ENCODE measurements at regions not wholly inside any gene's neighbourhood (a gene's known extent, or its start where the extent isn't known, plus 50 kb on each side); places are given as distances from the start of the nearest gene placed in this dataset.

DNA sequence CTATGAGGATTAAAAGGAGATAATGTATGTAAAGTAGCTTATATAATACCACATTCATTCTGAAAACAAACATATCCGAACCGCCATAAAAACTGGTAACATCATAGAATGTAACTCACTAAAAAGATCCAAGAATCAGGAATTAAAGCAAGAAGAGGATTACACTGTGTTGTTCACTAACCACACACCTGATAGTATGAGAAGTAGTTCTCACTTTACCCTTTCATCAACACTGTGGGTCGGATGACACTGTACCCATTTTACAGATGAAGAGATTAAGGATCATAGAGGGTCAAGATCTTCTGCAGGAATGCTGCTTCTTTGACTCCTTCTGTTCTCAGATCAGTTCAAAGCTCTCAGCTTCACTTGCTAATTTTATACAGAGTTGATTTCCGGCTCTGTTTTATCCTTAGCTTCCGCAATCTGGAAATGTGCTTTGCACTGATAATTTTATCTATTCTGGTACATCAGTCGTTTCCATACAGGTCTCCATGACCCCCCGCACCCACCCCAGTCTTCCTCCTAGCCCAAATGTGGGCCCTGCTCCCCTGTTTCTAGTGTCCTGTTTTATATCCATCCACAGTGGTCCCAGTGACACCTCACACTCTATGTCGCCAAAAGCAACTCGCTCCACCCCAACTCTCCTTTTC lies 288.6 kb upstream of the CCL2 start:
- Mint-ChIP-seq H3K4me1 (peaks cover 23 to 37% (median 25%) of the 10 kb centered on the region in 4 donors), H3K9me3 (peaks cover 0 to 2% (median 0%) of the 10 kb centered on the region in 8 donors), H3K36me3 (no peaks in the 10 kb centered on the region), H3K27ac (no peak overlapping the region), H3K4me3 (no peak overlapping the region), H3K27me3 (no peaks in the 10 kb centered on the region)
- Histone ChIP-seq H3K27me3 (ENCODE audit: insufficient read depth, low read length) (no peaks in the 10 kb centered on the region), H3K36me3 (ENCODE audit: insufficient read depth, low read length) (no peaks in the 10 kb centered on the region), H3K27ac (ENCODE audit: low read depth, low read length) (no peak overlapping the region), H3K4me3 (ENCODE audit: low read length in 2 of 2) (no peak overlapping the region), H3K9me3 (ENCODE audit: control insufficient read depth in 1 of 2, low read length in 2 of 2) (no peaks in the 10 kb centered on the region), H3K4me1 (ENCODE audit: insufficient read depth, low read length) (peaks cover 34% of the 10 kb centered on the region)
- no peak for DNase-seq
- intact Hi-C loops (cut with micrococcal nuclease) = no loop called here
- POLR2A ChIA-PET (ENCODE audit: partially characterized antibody) = no interaction called here
- CTCF ChIA-PET (ENCODE audit: partially characterized antibody) = no interaction called here

DNA sequence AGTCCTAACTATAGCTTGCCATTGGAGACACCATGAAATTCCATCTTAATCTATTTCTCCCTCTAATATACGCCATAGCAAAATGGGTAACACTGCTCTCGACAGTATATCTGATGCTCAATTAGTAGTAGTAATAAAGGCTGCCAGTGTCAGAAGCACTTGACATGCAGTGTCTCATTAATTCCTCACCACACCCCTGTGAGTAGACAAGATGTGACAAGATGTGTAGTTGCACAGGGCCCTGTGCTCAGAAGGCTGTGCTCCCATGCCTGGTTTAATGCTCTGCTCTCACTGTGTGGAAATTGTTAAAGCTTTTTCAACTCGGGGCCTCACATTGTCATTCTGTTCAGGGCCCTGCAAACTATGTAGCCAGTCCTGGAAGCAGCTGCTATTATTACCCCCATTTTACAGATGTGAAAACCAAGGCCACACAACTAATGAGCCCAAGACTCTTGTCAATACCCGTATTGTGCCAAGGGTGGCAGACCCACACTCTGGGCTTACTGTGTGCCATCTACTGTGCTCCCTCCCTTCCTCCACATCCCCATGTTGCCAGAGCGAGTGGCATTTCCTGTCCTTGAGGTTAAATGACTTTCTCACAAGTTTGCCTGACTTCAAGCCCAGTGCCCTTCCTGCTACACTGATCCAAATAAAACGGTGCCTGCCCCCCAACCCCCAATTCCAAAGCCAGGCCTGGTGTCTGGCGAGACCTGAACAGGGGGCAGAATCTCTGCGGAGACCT lies 287.3 kb upstream of the CCL2 start:
- Histone ChIP-seq H3K27ac (ENCODE audit: low read depth, low read length) (no peak overlapping the region), H3K27me3 (ENCODE audit: insufficient read depth, low read length) (no peaks in the 10 kb centered on the region), H3K9me3 (ENCODE audit: control insufficient read depth in 1 of 2, low read length in 2 of 2) (no peaks in the 10 kb centered on the region), H3K4me1 (ENCODE audit: insufficient read depth, low read length) (peaks cover 34% of the 10 kb centered on the region), H3K4me3 (ENCODE audit: low read length in 2 of 2) (no peak overlapping the region), H3K36me3 (ENCODE audit: insufficient read depth, low read length) (no peaks in the 10 kb centered on the region)
- Mint-ChIP-seq H3K4me3 (peak overlapping the region in 5 of 8 donors; percentile 15 to 49 (median 45)), H3K36me3 (no peaks in the 10 kb centered on the region), H3K9me3 (peaks cover 0 to 2% (median 0%) of the 10 kb centered on the region in 8 donors), H3K27ac (peak overlapping the region in 4 of 7 donors; percentile 37 to 80 (median 64)), H3K27me3 (no peaks in the 10 kb centered on the region), H3K4me1 (peaks cover 23 to 37% (median 25%) of the 10 kb centered on the region in 4 donors)
- ChIA-PET CTCF (ENCODE audit: partially characterized antibody) (no interaction called here), POLR2A (ENCODE audit: partially characterized antibody) (no interaction called here)
- no peak for DNase-seq
- intact Hi-C loops (cut with micrococcal nuclease) = no loop called here

DNA sequence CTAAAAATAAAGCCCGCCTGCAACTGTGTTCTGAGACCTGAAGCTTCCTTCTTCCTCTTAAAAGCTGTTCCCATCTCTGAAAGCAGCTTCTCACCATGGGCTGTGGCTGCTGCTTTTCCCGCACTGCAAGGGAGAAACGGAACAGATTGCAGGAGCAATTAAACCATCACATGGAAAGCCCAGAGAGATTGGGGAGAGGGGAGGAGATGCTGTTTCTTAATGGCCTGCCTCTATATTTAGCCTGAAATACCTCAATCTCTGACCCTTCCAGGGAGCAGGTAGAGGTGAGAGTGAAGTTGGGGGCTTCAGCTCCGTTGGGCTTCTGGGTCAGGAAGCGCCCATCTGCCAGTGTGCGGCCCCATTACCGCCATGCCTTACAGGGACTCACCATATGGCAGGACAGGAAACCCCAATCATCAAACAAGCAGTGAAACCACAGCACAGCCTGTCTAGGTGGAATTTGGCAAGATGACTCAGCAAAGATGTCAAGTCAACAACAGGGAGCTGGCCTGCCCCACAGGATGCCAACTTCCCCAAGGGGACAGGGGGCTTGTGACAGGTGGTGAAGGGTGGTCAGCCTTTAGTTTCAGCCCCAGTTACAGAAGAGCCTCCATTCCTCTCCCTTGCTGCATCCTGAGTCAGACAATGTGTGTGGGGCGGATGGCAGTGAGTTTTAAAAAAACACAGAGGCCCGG lies 286.6 kb upstream of the CCL2 start:
- intact Hi-C loops (cut with micrococcal nuclease) = no loop called here
- H3K27me3 Mint-ChIP-seq = no peaks in the 10 kb centered on the region
- ChIA-PET POLR2A (ENCODE audit: partially characterized antibody) (no interaction called here), CTCF (ENCODE audit: partially characterized antibody) (no interaction called here)
- peak overlapping the region in 7 of 8 donors; percentile 13 to 55 (median 45) for H3K4me3 Mint-ChIP-seq
- no peaks in the 10 kb centered on the region for H3K27me3 ChIP-seq (ENCODE audit: insufficient read depth, low read length)
- H3K4me1 Mint-ChIP-seq = peaks cover 21 to 37% (median 23%) of the 10 kb centered on the region in 4 donors
- no peak overlapping the region for H3K4me3 ChIP-seq (ENCODE audit: low read length in 2 of 2)
- peaks cover 34% of the 10 kb centered on the region for H3K4me1 ChIP-seq (ENCODE audit: insufficient read depth, low read length)
- H3K27ac ChIP-seq (ENCODE audit: low read depth, low read length) = no peak overlapping the region
- H3K36me3 ChIP-seq (ENCODE audit: insufficient read depth, low read length) = no peaks in the 10 kb centered on the region
- H3K9me3 ChIP-seq (ENCODE audit: control insufficient read depth in 1 of 2, low read length in 2 of 2) = no peaks in the 10 kb centered on the region
- H3K9me3 Mint-ChIP-seq = no peaks in the 10 kb centered on the region
- peak in 2 of 5 donors; percentile 6 to 22 for DNase-seq
- no peaks in the 10 kb centered on the region for H3K36me3 Mint-ChIP-seq
- H3K27ac Mint-ChIP-seq = peak overlapping the region in 5 of 7 donors; percentile 37 to 80 (median 64)

DNA sequence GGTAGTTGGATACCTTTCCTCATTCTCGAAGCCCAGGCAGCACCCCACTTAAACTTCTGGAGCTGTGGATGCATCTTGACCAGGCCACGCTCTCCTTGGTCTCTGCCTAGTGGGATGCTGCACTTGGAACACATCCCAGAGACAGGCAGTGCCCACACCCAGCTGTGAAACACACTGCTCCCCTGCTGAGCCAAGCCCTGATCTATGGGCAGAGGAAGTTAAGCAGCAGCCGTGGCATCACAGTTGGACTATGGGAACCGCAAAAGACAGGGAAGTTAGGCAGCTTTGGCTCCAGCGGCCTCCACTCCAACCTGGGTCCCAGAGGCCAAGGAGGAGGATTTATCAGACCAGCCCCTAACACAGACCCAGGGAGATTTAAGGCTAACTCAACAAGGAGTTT lies 284.8 kb upstream of the CCL2 start:
- Histone ChIP-seq H3K9me3 (ENCODE audit: control insufficient read depth in 1 of 2, low read length in 2 of 2) (no peaks in the 10 kb centered on the region), H3K4me3 (ENCODE audit: low read length in 2 of 2) (no peak overlapping the region), H3K36me3 (ENCODE audit: insufficient read depth, low read length) (no peaks in the 10 kb centered on the region), H3K27ac (ENCODE audit: low read depth, low read length) (no peak overlapping the region), H3K4me1 (ENCODE audit: insufficient read depth, low read length) (peaks cover 23% of the 10 kb centered on the region), H3K27me3 (ENCODE audit: insufficient read depth, low read length) (no peaks in the 10 kb centered on the region)
- ChIA-PET CTCF (ENCODE audit: partially characterized antibody) (no interaction called here), POLR2A (ENCODE audit: partially characterized antibody) (no interaction called here)
- Mint-ChIP-seq H3K4me1 (peaks cover 17 to 27% (median 17%) of the 10 kb centered on the region in 4 donors), H3K9me3 (no peaks in the 10 kb centered on the region), H3K4me3 (no peak overlapping the region), H3K27ac (no peak overlapping the region), H3K27me3 (peaks cover 2% of the 10 kb centered on the region in 2 donors), H3K36me3 (no peaks in the 10 kb centered on the region)
- no peak for DNase-seq
- intact Hi-C loops (cut with micrococcal nuclease) = no loop called here

DNA sequence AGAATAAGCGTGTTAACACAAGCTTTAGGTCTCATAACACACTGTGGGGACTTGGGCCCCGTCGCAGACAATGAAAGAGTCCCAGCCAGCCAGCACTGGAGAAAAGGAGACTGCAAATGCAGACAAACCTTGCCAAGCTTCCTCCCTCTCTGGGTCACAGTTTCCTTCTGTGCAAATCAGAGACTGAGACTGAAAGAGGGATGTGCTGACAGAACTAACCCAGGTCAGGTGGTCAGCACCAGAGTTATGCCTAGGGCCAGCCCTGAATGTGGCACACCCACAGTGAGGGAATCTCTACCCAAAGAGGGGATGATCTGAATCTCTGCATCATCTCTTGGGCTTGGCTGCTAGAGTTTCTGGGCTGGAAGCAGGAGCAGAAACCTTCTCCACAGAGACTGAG lies 282.3 kb upstream of the CCL2 start:
- no peaks in the 10 kb centered on the region for H3K27me3 ChIP-seq (ENCODE audit: insufficient read depth, low read length)
- no peak overlapping the region for H3K4me3 ChIP-seq (ENCODE audit: low read length in 2 of 2)
- DNase-seq = no peak
- ChIA-PET CTCF (ENCODE audit: partially characterized antibody) (interaction anchor here (1.9 kb wide), 1 partner anchor 8 kb away, joined by 9 read pairs; no protein-coding TSS in a partner anchor), POLR2A (ENCODE audit: partially characterized antibody) (no interaction called here)
- H3K27me3 Mint-ChIP-seq = peaks cover 3% of the 10 kb centered on the region in 2 donors
- H3K9me3 Mint-ChIP-seq = no peaks in the 10 kb centered on the region
- H3K36me3 ChIP-seq (ENCODE audit: insufficient read depth, low read length) = no peaks in the 10 kb centered on the region
- no peak overlapping the region for H3K4me3 Mint-ChIP-seq
- no peak overlapping the region for H3K27ac Mint-ChIP-seq
- H3K4me1 ChIP-seq (ENCODE audit: insufficient read depth, low read length) = peaks cover 18% of the 10 kb centered on the region
- peaks cover 11 to 18% (median 14%) of the 10 kb centered on the region in 4 donors for H3K4me1 Mint-ChIP-seq
- intact Hi-C loops (cut with micrococcal nuclease) = no loop called here
- no peaks in the 10 kb centered on the region for H3K36me3 Mint-ChIP-seq
- H3K27ac ChIP-seq (ENCODE audit: low read depth, low read length) = no peak overlapping the region
- H3K9me3 ChIP-seq (ENCODE audit: control insufficient read depth in 1 of 2, low read length in 2 of 2) = no peaks in the 10 kb centered on the region

DNA sequence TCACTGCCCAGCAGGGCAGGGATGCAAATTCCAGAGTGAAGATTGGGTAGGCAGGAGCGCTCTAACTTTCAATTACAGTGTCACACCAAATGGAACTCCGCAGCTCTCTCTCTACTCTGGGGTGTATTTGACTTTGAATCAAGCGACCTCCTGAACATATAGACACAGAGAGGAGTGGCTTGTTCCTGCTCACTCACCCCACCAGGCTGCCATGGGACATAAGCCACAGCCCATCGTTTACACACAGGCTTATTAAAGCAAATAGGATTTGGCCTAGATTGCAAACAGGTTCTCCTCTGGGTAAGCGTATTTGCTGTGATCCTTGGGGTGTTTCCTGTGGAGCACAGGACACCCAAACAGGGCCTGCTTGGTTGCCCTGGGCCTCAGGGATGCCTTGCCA lies 281.6 kb upstream of the CCL2 start:
- Mint-ChIP-seq H3K27me3 (peaks cover 3% of the 10 kb centered on the region in 2 donors), H3K4me3 (no peak overlapping the region), H3K4me1 (peaks cover 4 to 11% (median 7%) of the 10 kb centered on the region in 4 donors), H3K27ac (no peak overlapping the region), H3K36me3 (no peaks in the 10 kb centered on the region), H3K9me3 (no peaks in the 10 kb centered on the region)
- CTCF ChIA-PET (ENCODE audit: partially characterized antibody) = interaction anchor here (1.9 kb wide), 1 partner anchor 9 kb away, joined by 9 read pairs; no protein-coding TSS in a partner anchor
- Histone ChIP-seq H3K9me3 (ENCODE audit: control insufficient read depth in 1 of 2, low read length in 2 of 2) (no peaks in the 10 kb centered on the region), H3K27me3 (ENCODE audit: insufficient read depth, low read length) (no peaks in the 10 kb centered on the region), H3K27ac (ENCODE audit: low read depth, low read length) (no peak overlapping the region), H3K4me3 (ENCODE audit: low read length in 2 of 2) (no peak overlapping the region), H3K4me1 (ENCODE audit: insufficient read depth, low read length) (peaks cover 11% of the 10 kb centered on the region), H3K36me3 (ENCODE audit: insufficient read depth, low read length) (no peaks in the 10 kb centered on the region)
- no peak for DNase-seq
- intact Hi-C loops (cut with micrococcal nuclease) = no loop called here
- POLR2A ChIA-PET (ENCODE audit: partially characterized antibody) = no interaction called here

DNA sequence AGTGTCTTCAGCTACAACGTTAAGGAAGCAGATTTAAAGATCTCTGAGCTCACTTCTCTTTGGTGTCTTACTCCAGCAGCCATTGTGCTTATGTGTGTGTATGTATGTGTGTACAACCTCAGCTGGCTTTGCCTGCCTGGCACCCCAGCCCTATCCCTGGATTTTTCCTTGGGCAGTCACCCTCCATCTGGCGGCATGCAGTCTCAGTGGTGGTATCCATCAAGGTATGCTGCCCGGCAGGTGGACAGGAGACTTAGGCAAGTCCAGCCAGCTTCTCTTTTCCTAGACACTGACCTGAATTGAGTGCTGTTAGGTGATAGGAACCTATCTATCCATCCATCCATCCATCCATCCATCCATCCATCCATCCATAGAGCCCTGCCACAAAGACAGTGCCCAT lies 280.8 kb upstream of the CCL2 start:
- H3K9me3 ChIP-seq (ENCODE audit: control insufficient read depth in 1 of 2, low read length in 2 of 2) = no peaks in the 10 kb centered on the region
- no peaks in the 10 kb centered on the region for H3K36me3 ChIP-seq (ENCODE audit: insufficient read depth, low read length)
- no peak overlapping the region for H3K4me3 ChIP-seq (ENCODE audit: low read length in 2 of 2)
- Mint-ChIP-seq H3K27me3 (peaks cover 3% of the 10 kb centered on the region in 2 donors), H3K4me3 (no peak overlapping the region), H3K4me1 (peaks cover 0 to 3% (median 0%) of the 10 kb centered on the region in 4 donors), H3K27ac (no peak overlapping the region), H3K9me3 (no peaks in the 10 kb centered on the region), H3K36me3 (no peaks in the 10 kb centered on the region)
- DNase-seq = no peak
- intact Hi-C loops (cut with micrococcal nuclease) = no loop called here
- ChIA-PET POLR2A (ENCODE audit: partially characterized antibody) (no interaction called here), CTCF (ENCODE audit: partially characterized antibody) (interaction anchor here (1.9 kb wide), 1 partner anchor 10 kb away, joined by 9 read pairs; no protein-coding TSS in a partner anchor)
- H3K27me3 ChIP-seq (ENCODE audit: insufficient read depth, low read length) = no peaks in the 10 kb centered on the region
- no peak overlapping the region for H3K27ac ChIP-seq (ENCODE audit: low read depth, low read length)
- peaks cover 3% of the 10 kb centered on the region for H3K4me1 ChIP-seq (ENCODE audit: insufficient read depth, low read length)

All from CD4-positive, alpha-beta memory T cell (primary cell).